Stimulated activated naive CD4-positive, alpha-beta T cell (primary cell): ENCODE measurements at regions not wholly inside any gene's neighbourhood (a gene's known extent, or its start where the extent isn't known, plus 50 kb on each side); places are given as distances from the start of the nearest gene placed in this dataset.

Experiments
- DNase-seq, 6 experiments: peaks; one replicate each; lab custom pipeline; 2025; lab: John Stamatoyannopoulos, UW

GRCh38 chr13:99821741-99822140, 149.8 kb downstream of the ZIC5 start:
- no peak for DNase-seq

GRCh38 chr13:99819967-99820366, 151.6 kb downstream of the ZIC5 start:
- DNase-seq: no peak

- no peak for DNase-seq
Measured at GRCh38 chr13:99816321-99816720, 155.2 kb downstream of the ZIC5 start.

- no peak for DNase-seq
Measured at GRCh38 chr13:99813336-99814095, 158.1 kb downstream of the ZIC5 start.

- no peak for DNase-seq
Measured at GRCh38 chr13:99812625-99813024, 158.9 kb downstream of the ZIC5 start.

- DNase-seq: no peak
Measured at GRCh38 chr13:99811067-99811700, 160.4 kb downstream of the ZIC5 start.

- DNase-seq: no peak
Measured at GRCh38 chr13:99809926-99810325, 161.6 kb downstream of the ZIC5 start.

GRCh38 chr13:99809496-99809895, 162.1 kb downstream of the ZIC5 start:
- DNase-seq: no peak

GRCh38 chr13:99808786-99809185, 162.8 kb downstream of the ZIC5 start:
- no peak for DNase-seq

- DNase-seq: no peak
Measured at GRCh38 chr13:99806671-99807070, 164.9 kb downstream of the ZIC5 start.

- DNase-seq: no peak
Measured at GRCh38 chr13:99805361-99805760, 166.2 kb downstream of the ZIC5 start.

- no peak for DNase-seq
Measured at GRCh38 chr13:99803141-99803540, 168.4 kb downstream of the ZIC5 start.

- DNase-seq: no peak
Measured at GRCh38 chr13:99802416-99802815, 169.2 kb downstream of the ZIC5 start.

- no peak for DNase-seq
Measured at GRCh38 chr13:99800951-99801350, 170.6 kb downstream of the ZIC5 start.

GRCh38 chr13:99800011-99800410, 171.6 kb downstream of the ZIC5 start:
- DNase-seq: no peak

GRCh38 chr13:99798756-99799155, 172.8 kb downstream of the ZIC5 start:
- DNase-seq: no peak

GRCh38 chr13:99797691-99798090, 173.9 kb downstream of the ZIC5 start:
- DNase-seq: no peak

GRCh38 chr13:99796175-99796819, 175.3 kb downstream of the ZIC5 start:
- DNase-seq: peak in 2 of 6 experiments; percentile 0 to 2

GRCh38 chr13:99792079-99792921, 179.3 kb downstream of the ZIC5 start:
- DNase-seq: no peak

- no peak for DNase-seq
Measured at GRCh38 chr13:99782669-99783068, 188.9 kb downstream of the ZIC5 start.

- no peak for DNase-seq
Measured at GRCh38 chr13:99778500-99778899, 193.1 kb downstream of the ZIC5 start.

- no peak for DNase-seq
Measured at GRCh38 chr13:99777873-99778272, 193.7 kb downstream of the ZIC5 start.
